H9 (cell line): ENCODE measurements at regions not wholly inside any gene's neighbourhood (a gene's known extent, or its start where the extent isn't known, plus 50 kb on each side); places are given as distances from the start of the nearest gene placed in this dataset.

Experiments used
- DNase-seq: peaks from one replicate; pipeline ENCODE4 v3.0.0-alpha.2; 2017
- H2AFZ ChIP-seq: one replicate; pipeline ENCODE4 v1.6.1; 2013; ENCODE audit warnings: mild to moderate bottlenecking, low read length, control low read depth, moderate library complexity
- H2AK5ac ChIP-seq: 2 replicates; pipeline ENCODE4 v1.6.1; 2013; ENCODE audit warnings: low read length, control low read depth, mixed read lengths; ENCODE audit not compliant: insufficient read length
- H2BK120ac ChIP-seq: one replicate; pipeline ENCODE4 v1.6.1; 2013; ENCODE audit warnings: low read depth, mild to moderate bottlenecking, low read length, control low read depth, inconsistent platforms; ENCODE audit not compliant: poor library complexity, severe bottlenecking
- H2BK12ac ChIP-seq: 2 replicates; pipeline ENCODE4 v1.6.1; 2013; ENCODE audit warnings: low read length, control low read depth, mixed read lengths, low read depth; ENCODE audit not compliant: insufficient read length
- H2BK15ac ChIP-seq: 2 replicates; pipeline ENCODE4 v1.6.1; 2013; ENCODE audit warnings: low read depth, low read length, control low read depth
- H2BK20ac ChIP-seq: one replicate; pipeline ENCODE4 v1.6.1; 2013; ENCODE audit warnings: low read depth, mild to moderate bottlenecking, low read length, control low read depth, inconsistent platforms; ENCODE audit not compliant: poor library complexity, severe bottlenecking
- H2BK5ac ChIP-seq: 2 replicates; pipeline ENCODE4 v1.6.1; 2013; ENCODE audit warnings: low read length, control low read depth, mixed read lengths; ENCODE audit not compliant: insufficient read length
- H3K14ac ChIP-seq: 2 replicates; pipeline ENCODE4 v1.6.1; 2013; ENCODE audit warnings: low read length, control low read depth; ENCODE audit not compliant: insufficient read depth
- H3K18ac ChIP-seq: 2 replicates; pipeline ENCODE4 v1.6.1; 2013; ENCODE audit warnings: low read depth, mild to moderate bottlenecking, mixed read lengths, low read length, control low read depth; ENCODE audit not compliant: insufficient read length
- H3K23ac ChIP-seq: 2 replicates; pipeline ENCODE4 v1.6.1; 2013; ENCODE audit warnings: low read length, control low read depth, mixed read lengths, low read depth; ENCODE audit not compliant: insufficient read length
- H3K23me2 ChIP-seq: 2 replicates; pipeline ENCODE4 v1.6.1; 2013; ENCODE audit warnings: low read depth, mild to moderate bottlenecking, mixed read lengths, low read length, control low read depth; ENCODE audit not compliant: insufficient read length, poor library complexity, severe bottlenecking
- H3K27ac ChIP-seq: 2 replicates; pipeline ENCODE4 v1.5.1; 2013; ENCODE audit warnings: low read length, control low read depth, mixed read lengths, low read depth; ENCODE audit not compliant: insufficient read length
- H3K27me3 ChIP-seq: 2 replicates; pipeline ENCODE4 v1.6.1; 2013; ENCODE audit warnings: low read length, control low read depth, inconsistent platforms; ENCODE audit not compliant: insufficient read depth
- H3K4ac ChIP-seq: 2 replicates; pipeline ENCODE4 v1.6.1; 2013; ENCODE audit warnings: low read depth, mild to moderate bottlenecking, control low read depth, inconsistent platforms, low read length, moderate library complexity
- H3K4me1 ChIP-seq: 2 replicates; pipeline ENCODE4 v1.6.1; 2013; ENCODE audit warnings: low read length, control low read depth, inconsistent platforms; ENCODE audit not compliant: insufficient read depth
- H3K4me2 ChIP-seq: 2 replicates; pipeline ENCODE4 v1.6.1; 2013; ENCODE audit warnings: low read length, control low read depth, mixed read lengths; ENCODE audit not compliant: insufficient read length, insufficient read depth
- H3K56ac ChIP-seq: 2 replicates; pipeline ENCODE4 v1.6.1; 2013; ENCODE audit warnings: low read depth, mild to moderate bottlenecking, mixed read lengths, low read length, control low read depth; ENCODE audit not compliant: insufficient read length
- H3K79me1 ChIP-seq: 2 replicates; pipeline ENCODE4 v1.6.1; 2013; ENCODE audit warnings: low read depth, mild to moderate bottlenecking, moderate library complexity, low read length, control low read depth, inconsistent platforms; ENCODE audit not compliant: insufficient read depth, poor library complexity, severe bottlenecking
- H3K79me2 ChIP-seq: 2 replicates; pipeline ENCODE4 v1.6.1; 2013; ENCODE audit warnings: low read length, control low read depth, inconsistent platforms; ENCODE audit not compliant: insufficient read depth
- H3K9ac ChIP-seq: 2 replicates; pipeline ENCODE4 v1.6.1; 2013; ENCODE audit warnings: low read length, control low read depth, mixed read lengths; ENCODE audit not compliant: insufficient read length; ENCODE audit errors: extremely low read depth
- H3K9me3 ChIP-seq: one replicate; pipeline ENCODE4 v1.6.1; 2013; ENCODE audit warnings: low read depth, low read length, inconsistent platforms; ENCODE audit not compliant: control insufficient read depth
- H3T11ph ChIP-seq: one replicate; pipeline ENCODE4 v1.6.1; 2013; ENCODE audit warnings: mild to moderate bottlenecking, low read length, control low read depth, inconsistent platforms
- H4K20me1 ChIP-seq: one replicate; pipeline ENCODE4 v1.6.1; 2013; ENCODE audit not compliant: control insufficient read depth, insufficient read length, insufficient read depth
- H4K5ac ChIP-seq: 2 replicates; pipeline ENCODE4 v1.6.1; 2013; ENCODE audit warnings: low read depth, mild to moderate bottlenecking, mixed read lengths, low read length, control low read depth; ENCODE audit not compliant: insufficient read length
- H4K8ac ChIP-seq: replicated peaks from 2 replicates; pipeline ENCODE4 v1.6.1; 2013; ENCODE audit warnings: low read length, control low read depth, mixed read lengths, low read depth; ENCODE audit not compliant: insufficient read length
- H4K91ac ChIP-seq: 2 replicates; pipeline ENCODE4 v1.6.1; 2013; ENCODE audit warnings: low read depth, mild to moderate bottlenecking, moderate library complexity, mixed read lengths, low read length, control low read depth; ENCODE audit not compliant: insufficient read length
- H3K27ac Mint-ChIP-seq, 3 experiments: 2 replicates in 2 of 3; 3 replicates in 1 of 3; pipeline ENCODE4 v1.8.0; 2020 to 2021; ENCODE audit warnings: mixed read lengths in 3 of 3, mild to moderate bottlenecking in 1 of 3, moderate library complexity in 1 of 3
- H3K27me3 Mint-ChIP-seq: 2 replicates; pipeline ENCODE4 v1.8.0; 2021; ENCODE audit warnings: low read depth, mild to moderate bottlenecking, moderate library complexity, mixed read lengths
- H3K36me3 Mint-ChIP-seq, 3 experiments: 2 replicates in 2 of 3; 3 replicates in 1 of 3; pipeline ENCODE4 v1.8.0; 2020 to 2021; ENCODE audit warnings: low read depth in 3 of 3, mixed read lengths in 3 of 3; ENCODE audit not compliant: insufficient read depth in 1 of 3
- H3K4me1 Mint-ChIP-seq, 2 experiments: 2 replicates each; pipeline ENCODE4 v1.8.0; 2020; ENCODE audit warnings: mixed read lengths in 2 of 2
- H3K4me3 Mint-ChIP-seq, 2 experiments: 2 replicates in 1 of 2; 3 replicates in 1 of 2; pipeline ENCODE4 v1.8.0; 2020 to 2021; ENCODE audit warnings: mild to moderate bottlenecking in 2 of 2, mixed read lengths in 2 of 2, moderate library complexity in 1 of 2
- H3K9me3 Mint-ChIP-seq, 2 experiments: 2 replicates in 1 of 2; 3 replicates in 1 of 2; pipeline ENCODE4 v1.8.0; 2020; ENCODE audit warnings: mild to moderate bottlenecking in 2 of 2, mixed read lengths in 2 of 2, moderate library complexity in 1 of 2
- WGBS: extraction: QIAGEN DNeasy Blood & Tissue Kit; methylation state at CpG from one replicate; pipeline ENCODE4 v1.1.7; 2013; ENCODE audit warnings: missing lambda C conversion rate, low lambda C conversion rate, mixed read lengths; ENCODE audit not compliant: insufficient read length; ENCODE audit errors: extremely low coverage; 5-methylcytosine and 5-hydroxymethylcytosine counted together
- TF ChIP-seq, protein P1 (sequence below): fragments of 200-600 bp; sonication (generic); conservative IDR thresholded peaks from 3 replicates; pipeline ENCODE4 v1.8.0; 2021; ENCODE audit warnings: antibody characterized with exemption, mild to moderate bottlenecking

GRCh38 chr3:118425272-118425837 lies 609.3 kb downstream of the IGSF11 start:
- H3K79me1 ChIP-seq, result no peaks in the 10 kb centered on the region
- no peaks in the 10 kb centered on the region for H3K79me2 ChIP-seq
- H2AFZ ChIP-seq, result no peak overlapping the region
- no peak for DNase-seq
- Mint-ChIP-seq H3K27ac (peak overlapping the region in 2 of 3 experiments; percentile 14 to 56; a peak in 2 of 7 replicates), H3K9me3 (no peaks in the 10 kb centered on the region; a peak in 2 of 5 replicates), H3K4me3 (no peak overlapping the region), H3K36me3 (no peaks in the 10 kb centered on the region; a peak in 1 of 7 replicates), H3K4me1 (peaks cover 5 to 10% of the 10 kb centered on the region in 2 experiments), H3K27me3 (no peaks in the 10 kb centered on the region)
- no peak overlapping the region for H4K91ac ChIP-seq
- H4K8ac ChIP-seq, result no peak overlapping the region
- no peaks in the 10 kb centered on the region for H4K20me1 ChIP-seq
- H3K4ac ChIP-seq, result no peak overlapping the region
- H3K23ac ChIP-seq, result no peak overlapping the region
- no peak overlapping the region for H3K18ac ChIP-seq
- no peak overlapping the region for H2BK12ac ChIP-seq
- H4K5ac ChIP-seq, result no peak overlapping the region
- no peak overlapping the region for H3K14ac ChIP-seq
- no peak overlapping the region for H2BK120ac ChIP-seq
- no peak overlapping the region for H2BK5ac ChIP-seq
- TF ChIP-seq, protein P1, sequence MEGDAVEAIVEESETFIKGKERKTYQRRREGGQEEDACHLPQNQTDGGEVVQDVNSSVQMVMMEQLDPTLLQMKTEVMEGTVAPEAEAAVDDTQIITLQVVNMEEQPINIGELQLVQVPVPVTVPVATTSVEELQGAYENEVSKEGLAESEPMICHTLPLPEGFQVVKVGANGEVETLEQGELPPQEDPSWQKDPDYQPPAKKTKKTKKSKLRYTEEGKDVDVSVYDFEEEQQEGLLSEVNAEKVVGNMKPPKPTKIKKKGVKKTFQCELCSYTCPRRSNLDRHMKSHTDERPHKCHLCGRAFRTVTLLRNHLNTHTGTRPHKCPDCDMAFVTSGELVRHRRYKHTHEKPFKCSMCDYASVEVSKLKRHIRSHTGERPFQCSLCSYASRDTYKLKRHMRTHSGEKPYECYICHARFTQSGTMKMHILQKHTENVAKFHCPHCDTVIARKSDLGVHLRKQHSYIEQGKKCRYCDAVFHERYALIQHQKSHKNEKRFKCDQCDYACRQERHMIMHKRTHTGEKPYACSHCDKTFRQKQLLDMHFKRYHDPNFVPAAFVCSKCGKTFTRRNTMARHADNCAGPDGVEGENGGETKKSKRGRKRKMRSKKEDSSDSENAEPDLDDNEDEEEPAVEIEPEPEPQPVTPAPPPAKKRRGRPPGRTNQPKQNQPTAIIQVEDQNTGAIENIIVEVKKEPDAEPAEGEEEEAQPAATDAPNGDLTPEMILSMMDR, result no peak
- no peak overlapping the region for H2BK15ac ChIP-seq
- H3K23me2 ChIP-seq, result no peaks in the 10 kb centered on the region
- H3T11ph ChIP-seq, result no peak overlapping the region
- no peak overlapping the region for H3K56ac ChIP-seq
- H3K4me2 ChIP-seq, result no peak overlapping the region
- no peak overlapping the region for H2BK20ac ChIP-seq
- no peaks in the 10 kb centered on the region for H3K9me3 ChIP-seq
- H3K27me3 ChIP-seq, result no peaks in the 10 kb centered on the region
- H2AK5ac ChIP-seq, result no peak overlapping the region
- no peaks in the 10 kb centered on the region for H3K4me1 ChIP-seq
- no peak overlapping the region for H3K9ac ChIP-seq
- H3K27ac ChIP-seq, result no peak overlapping the region
- no CpG with 5 or more reads among the region's 4 CpGs for WGBS
